OCI-LY7 (cell line): ENCODE measurements at regions not wholly inside any gene's neighbourhood (a gene's known extent, or its start where the extent isn't known, plus 50 kb on each side); places are given as distances from the start of the nearest gene placed in this dataset.

Source experiments
- BruUV-seq: library from RNA; stranded (reverse); fragments of 400-500 nt; replicated peaks from 2 replicates; lab custom pipeline; 2021; lab: Mats Ljungman, UMichigan
- CTCF ChIA-PET: fragments of 300-600 bp; sonication (Branson Sonifier 250); formaldehyde crosslinking; loops from one replicate; lab custom pipeline; 2022; ENCODE audit warnings: antibody characterized with exemption; ENCODE audit not compliant: unreplicated experiment; lab: Charles Lee
- POLR2A ChIA-PET: fragments of 300-600 bp; sonication (Branson Sonifier 250); formaldehyde crosslinking; loops from one replicate; lab custom pipeline; 2022; ENCODE audit warnings: antibody characterized with exemption; lab: Charles Lee
- DNase-seq: peaks from one replicate; pipeline ENCODE4 v3.0.0-alpha.2; 2015; ENCODE audit warnings: low spot score
- H2AFZ ChIP-seq: fragments of 200-600 bp; sonication (generic), shearing (Covaris generic); 2 replicates; pipeline ENCODE4 v1.6.1; 2014; ENCODE audit warnings: mild to moderate bottlenecking, antibody characterized with exemption, low read length, moderate library complexity
- H3K27ac ChIP-seq: fragments of 200-600 bp; sonication (generic); 2 replicates; pipeline ENCODE4 v1.5.1; 2014; ENCODE audit warnings: mixed run types, low read depth, mild to moderate bottlenecking, moderate library complexity, low read length, inconsistent platforms; ENCODE audit not compliant: poor library complexity, severe bottlenecking
- H3K36me3 ChIP-seq: fragments of 200-600 bp; sonication (generic); 2 replicates; pipeline ENCODE4 v1.6.1; 2014; ENCODE audit warnings: mild to moderate bottlenecking, antibody characterized with exemption, low read length, moderate library complexity, mixed read lengths; ENCODE audit not compliant: insufficient read depth
- H3K4me1 ChIP-seq: fragments of 200-600 bp; sonication (generic); 2 replicates; pipeline ENCODE4 v1.5.1; 2014; ENCODE audit warnings: mild to moderate bottlenecking, low read length; ENCODE audit not compliant: insufficient read depth, poor library complexity, severe bottlenecking
- H3K4me2 ChIP-seq: fragments of 200-600 bp; sonication (generic); 2 replicates; pipeline ENCODE4 v1.6.1; 2014; ENCODE audit warnings: mild to moderate bottlenecking, low read length
- H3K4me3 ChIP-seq: fragments of 200-600 bp; sonication (generic); 2 replicates; pipeline ENCODE4 v1.5.1; 2014; ENCODE audit warnings: mild to moderate bottlenecking, low read depth, low read length; ENCODE audit not compliant: poor library complexity, severe bottlenecking
- H3K79me2 ChIP-seq: fragments of 200-600 bp; sonication (generic); 2 replicates; pipeline ENCODE4 v1.6.1; 2016; ENCODE audit warnings: low read depth, mild to moderate bottlenecking, low read length, moderate library complexity, mixed read lengths; ENCODE audit not compliant: insufficient read depth
- H3K9me2 ChIP-seq: fragments of 200-600 bp; sonication (generic); 2 replicates; pipeline ENCODE4 v1.6.1; 2016; ENCODE audit warnings: mild to moderate bottlenecking, low read length, mixed read lengths; ENCODE audit not compliant: insufficient read depth
- H3K9me3 ChIP-seq: fragments of 200-600 bp; sonication (generic); 2 replicates; pipeline ENCODE4 v1.6.1; 2014; ENCODE audit warnings: mild to moderate bottlenecking, mixed run types, low read length, mixed read lengths
- H4K20me1 ChIP-seq: fragments of 200-600 bp; sonication (generic); 2 replicates; pipeline ENCODE4 v1.6.1; 2014; ENCODE audit warnings: mild to moderate bottlenecking, antibody characterized with exemption, low read length, moderate library complexity, mixed read lengths; ENCODE audit not compliant: insufficient read depth
- CTCF ChIP-seq: fragments of 200-600 bp; sonication (generic); conservative IDR thresholded peaks from 2 replicates; pipeline ENCODE4 v1.5.1; 2014; ENCODE audit warnings: mild to moderate bottlenecking, antibody characterized with exemption, low read length, moderate library complexity, mixed read lengths
- EZH2phosphoT487 ChIP-seq: fragments of 200-600 bp; sonication (generic); IDR thresholded peaks from 2 replicates; pipeline ENCODE4 v1.6.1; 2018; ENCODE audit warnings: low read depth, borderline replicate concordance, mild to moderate bottlenecking, mixed run types, antibody characterized with exemption, low read length, moderate library complexity, mixed read lengths
- intact Hi-C: fragments of 100-400 bp; cut with micrococcal nuclease; formaldehyde crosslinking; loops from one replicate; pipeline ENCODE4 v1.10.0; 2022; ENCODE audit not compliant: unreplicated experiment

GRCh38 chr4:180951312-180951711 lies 1291.9 kb upstream of the TENM3 start:
- ChIA-PET CTCF (no interaction called here), POLR2A (no interaction called here)
- H4K20me1 ChIP-seq = no peaks in the 10 kb centered on the region
- no peaks in the 10 kb centered on the region for H3K79me2 ChIP-seq
- no peaks in the 10 kb centered on the region for H3K9me2 ChIP-seq
- no peak overlapping the region for H3K4me3 ChIP-seq
- no peak for DNase-seq
- no peaks in the 10 kb centered on the region for H3K36me3 ChIP-seq
- TF ChIP-seq EZH2phosphoT487 (no peak), CTCF (no peak)
- no peak overlapping the region for H3K4me2 ChIP-seq
- no TSS peak for BruUV-seq
- intact Hi-C loops = no loop called here
- no peak overlapping the region for H2AFZ ChIP-seq
- no peak overlapping the region for H3K27ac ChIP-seq
- no peaks in the 10 kb centered on the region for H3K4me1 ChIP-seq
- no peaks in the 10 kb centered on the region for H3K9me3 ChIP-seq

- H3K4me3 ChIP-seq = no peak overlapping the region
- H3K4me2 ChIP-seq = no peak overlapping the region
- peak; percentile 25 for DNase-seq
- H3K79me2 ChIP-seq = no peaks in the 10 kb centered on the region
- no peaks in the 10 kb centered on the region for H4K20me1 ChIP-seq
- BruUV-seq = no TSS peak
- POLR2A ChIA-PET = no interaction called here
- no peaks in the 10 kb centered on the region for H3K4me1 ChIP-seq
- H3K9me2 ChIP-seq = no peaks in the 10 kb centered on the region
- H2AFZ ChIP-seq = peak overlapping the region; percentile 61; the same call in 1 of the 2 replicates
- intact Hi-C loops = no loop called here
- no peaks in the 10 kb centered on the region for H3K9me3 ChIP-seq
- CTCF ChIA-PET = no interaction called here
- TF ChIP-seq CTCF (peak; percentile 71), EZH2phosphoT487 (no peak)
- H3K36me3 ChIP-seq = no peaks in the 10 kb centered on the region
- no peak overlapping the region for H3K27ac ChIP-seq
Measured at GRCh38 chr4:180953572-180953971, 1289.6 kb upstream of the TENM3 start.

- Histone ChIP-seq H3K4me3 (no peak overlapping the region), H4K20me1 (no peaks in the 10 kb centered on the region), H3K9me2 (no peaks in the 10 kb centered on the region; the same call in 1 of the 2 replicates), H3K79me2 (no peaks in the 10 kb centered on the region), H3K27ac (no peak overlapping the region), H3K9me3 (no peaks in the 10 kb centered on the region), H3K36me3 (no peaks in the 10 kb centered on the region), H3K4me1 (peaks cover 5% of the 10 kb centered on the region), H3K4me2 (0 out of 2 replicates have a peak overlapping the region, but pooled peaks have one; percentile 8), H2AFZ (peak overlapping the region; percentile 45; the same call in 1 of the 2 replicates)
- ChIA-PET CTCF (no interaction called here), POLR2A (interaction anchor here (0.5 kb wide), 1 partner anchor 116 kb away, joined by 3 read pairs; no protein-coding TSS in a partner anchor)
- no TSS peak for BruUV-seq
- TF ChIP-seq CTCF (peak; percentile 52), EZH2phosphoT487 (no peak)
- intact Hi-C loops = no loop called here
- DNase-seq = peak; percentile 30
Measured at GRCh38 chr4:180960743-180961401, 1282.3 kb upstream of the TENM3 start.
